Liver (tissue), 7 donors: ENCODE measurements at regions not wholly inside any gene's neighbourhood (a gene's known extent, or its start where the extent isn't known, plus 50 kb on each side); places are given as distances from the start of the nearest gene placed in this dataset.

Experiments
- DNase-seq: peaks from one replicate; pipeline ENCODE4 v3.0.0-alpha.2; 2017; ENCODE audit warnings: low spot score
- H3K27ac ChIP-seq, 2 donors: one replicate each; pipeline ENCODE4 v1.7.0; 2013; ENCODE audit warnings: inconsistent platforms in 2 of 2, low read length in 2 of 2, control low read depth in 1 of 2, low read depth in 1 of 2, mild to moderate bottlenecking in 1 of 2
- H3K27me3 ChIP-seq, 4 donors: one replicate each; pipeline versions ENCODE4 v1.6.1 to v1.7.0; 2013; ENCODE audit warnings: low read length in 3 of 4, inconsistent platforms in 1 of 4, mild to moderate bottlenecking in 1 of 4, moderate library complexity in 1 of 4; ENCODE audit not compliant: control insufficient read depth in 4 of 4, insufficient read depth in 4 of 4
- H3K36me3 ChIP-seq, 4 donors: one replicate each; pipeline versions ENCODE4 v1.6.1 to v1.7.0; 2013; ENCODE audit warnings: low read length in 3 of 4, mild to moderate bottlenecking in 3 of 4, low read depth in 1 of 4, moderate library complexity in 1 of 4; ENCODE audit not compliant: control insufficient read depth in 4 of 4, insufficient read depth in 3 of 4
- H3K4me1 ChIP-seq, 4 donors: one replicate each; pipeline versions ENCODE4 v1.6.1 to v1.7.0; 2013; ENCODE audit warnings: low read length in 3 of 4, mild to moderate bottlenecking in 3 of 4, moderate library complexity in 1 of 4; ENCODE audit not compliant: control insufficient read depth in 4 of 4, insufficient read depth in 4 of 4
- H3K4me3 ChIP-seq, 3 donors: one replicate each; pipeline versions ENCODE4 v1.6.1 to v1.7.0; 2013; ENCODE audit warnings: low read length in 3 of 3, control low read depth in 1 of 3, low read depth in 1 of 3, mild to moderate bottlenecking in 1 of 3
- H3K9ac ChIP-seq, 2 donors: one replicate each; pipeline ENCODE4 v1.7.0; 2013; ENCODE audit warnings: low read length in 2 of 2, mild to moderate bottlenecking in 2 of 2, moderate library complexity in 2 of 2, control low read depth in 1 of 2, low read depth in 1 of 2
- H3K9me3 ChIP-seq, 4 donors: one replicate each; pipeline versions ENCODE4 v1.6.1 to v1.7.0; 2013; ENCODE audit warnings: low read length in 3 of 4; ENCODE audit not compliant: control insufficient read depth in 4 of 4
- ATF3 ChIP-seq: IDR thresholded peaks from 2 replicates; pipeline ENCODE4 v1.6.1; 2016; ENCODE audit warnings: antibody characterized with exemption
- EGR1 ChIP-seq, 2 donors: IDR thresholded peaks; 2 replicates each; pipeline ENCODE4 v1.6.1; 2016 to 2018; ENCODE audit warnings: antibody characterized with exemption in 2 of 2, low read depth in 2 of 2
- FOXA1 ChIP-seq: IDR thresholded peaks from 2 replicates; pipeline ENCODE4 v1.6.1; 2016; ENCODE audit warnings: antibody characterized with exemption
- FOXA2 ChIP-seq: IDR thresholded peaks from 2 replicates; pipeline ENCODE4 v1.6.1; 2016; ENCODE audit warnings: antibody characterized with exemption
- GABPA ChIP-seq, 2 donors: IDR thresholded peaks in 1 of 2; conservative IDR thresholded peaks in 1 of 2; 2 replicates each; pipeline ENCODE4 v1.6.1; 2016; ENCODE audit warnings: antibody characterized with exemption in 2 of 2, mild to moderate bottlenecking in 1 of 2, moderate library complexity in 1 of 2
- HNF4A ChIP-seq, 2 donors: conservative IDR thresholded peaks; 2 replicates each; pipeline ENCODE4 v1.6.1; 2016; ENCODE audit warnings: antibody characterized with exemption in 2 of 2, mild to moderate bottlenecking in 2 of 2
- HNF4G ChIP-seq: IDR thresholded peaks from 2 replicates; pipeline ENCODE4 v1.6.1; 2016; ENCODE audit warnings: antibody characterized with exemption
- JUND ChIP-seq, 2 donors: IDR thresholded peaks; 2 replicates each; pipeline ENCODE4 v1.6.1; 2016; ENCODE audit warnings: antibody characterized with exemption in 2 of 2
- NR2F2 ChIP-seq: IDR thresholded peaks from 2 replicates; pipeline ENCODE4 v1.6.1; 2016; ENCODE audit warnings: antibody characterized with exemption
- RAD21 ChIP-seq, 2 donors: IDR thresholded peaks; 2 replicates each; pipeline ENCODE4 v1.6.1; 2016; ENCODE audit warnings: antibody characterized with exemption in 2 of 2, mild to moderate bottlenecking in 2 of 2
- REST ChIP-seq: IDR thresholded peaks from 2 replicates; pipeline ENCODE4 v1.6.1; 2016; ENCODE audit warnings: antibody characterized with exemption, mild to moderate bottlenecking
- RXRA ChIP-seq, 2 donors: IDR thresholded peaks; 2 replicates each; pipeline ENCODE4 v1.6.1; 2017 to 2018; ENCODE audit warnings: antibody characterized with exemption in 2 of 2, mild to moderate bottlenecking in 1 of 2
- SP1 ChIP-seq: IDR thresholded peaks from 2 replicates; pipeline ENCODE4 v1.6.1; 2018; ENCODE audit warnings: antibody characterized with exemption, mild to moderate bottlenecking
- TAF1 ChIP-seq: conservative IDR thresholded peaks from 2 replicates; pipeline ENCODE4 v1.6.1; 2016; ENCODE audit warnings: antibody characterized with exemption, mild to moderate bottlenecking
- YY1 ChIP-seq: IDR thresholded peaks from 2 replicates; pipeline ENCODE4 v1.6.1; 2016; ENCODE audit warnings: antibody characterized with exemption, mild to moderate bottlenecking
- WGBS: extraction: QIAGEN DNeasy Blood & Tissue Kit; methylation state at CpG from one replicate; pipeline ENCODE4 v1.1.7; 2013; 5-methylcytosine and 5-hydroxymethylcytosine counted together
- TF ChIP-seq, protein P1 (sequence below): IDR thresholded peaks from 2 replicates; pipeline ENCODE4 v1.6.1; 2016; ENCODE audit warnings: antibody characterized with exemption
- TF ChIP-seq, protein P2 (sequence below): IDR thresholded peaks from 2 replicates; pipeline ENCODE4 v1.6.1; 2016; ENCODE audit warnings: antibody characterized with exemption
- donor health status: healthy.
- donor health status: healthy.
- donor health status: healthy.
- donor health status: healthy.

DNA sequence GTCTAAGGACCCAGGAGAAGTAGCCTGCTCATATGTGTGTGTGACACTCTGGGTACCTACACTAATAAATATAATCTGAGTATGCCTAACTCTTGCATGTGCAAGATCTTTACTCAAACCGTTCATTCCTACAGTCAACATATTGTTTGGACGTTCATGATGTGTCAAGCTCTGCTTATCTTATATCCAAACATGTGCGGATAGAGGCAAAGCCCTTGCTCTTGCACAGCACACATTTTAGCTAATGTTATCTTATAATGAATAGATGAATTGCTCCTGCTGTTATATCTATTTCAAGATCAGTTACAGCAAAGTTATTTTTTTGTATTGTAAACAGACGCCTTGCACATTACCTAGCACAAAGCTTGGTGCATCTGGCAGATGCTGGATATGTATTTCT, 228.4 kb upstream of the FLRT2 start:
- Histone ChIP-seq H3K4me3 (no peak overlapping the region), H3K9ac (no peak overlapping the region), H3K36me3 (no peaks in the 10 kb centered on the region), H3K27me3 (no peaks in the 10 kb centered on the region), H3K4me1 (peaks cover 0 to 2% (median 0%) of the 10 kb centered on the region in 4 donors), H3K9me3 (no peaks in the 10 kb centered on the region), H3K27ac (no peak overlapping the region)
- DNase-seq: no peak
- 50% methylated on average over 4 of the region's 4 CpGs for WGBS
- no peak for TF ChIP-seq RAD21 (IDR thresholded peaks at IDR 0.05)
- TF ChIP-seq FOXA1: no peak
- TF ChIP-seq ATF3: no peak
- no peak for TF ChIP-seq SP1

GRCh38 chr14:85306024-85306423, 223.9 kb upstream of the FLRT2 start:
- WGBS: 79% methylated on average over 3 of the region's 3 CpGs
- no peak overlapping the region for H3K4me3 ChIP-seq
- peaks cover 0 to 1% (median 0%) of the 10 kb centered on the region in 4 donors for H3K9me3 ChIP-seq
- TF ChIP-seq RAD21 (IDR thresholded peaks at IDR 0.05) (no peak), REST (no peak), YY1 (no peak), FOXA2 (no peak), HNF4G (no peak), NR2F2 (no peak), FOXA1 (no peak), EGR1 (IDR thresholded peaks at IDR 0.05; ENCODE audit: low read depth in 2 of 2) (no peak), ATF3 (no peak), SP1 (no peak), HNF4A (conservative IDR thresholded peaks at IDR 0.05) (no peak), TAF1 (no peak), JUND (IDR thresholded peaks at IDR 0.05) (no peak), GABPA (IDR thresholded peaks at IDR 0.05 in 1 of 2, conservative IDR thresholded peaks at IDR 0.05 in 1 of 2) (no peak), RXRA (IDR thresholded peaks at IDR 0.05) (no peak)
- TF ChIP-seq, protein P1, sequence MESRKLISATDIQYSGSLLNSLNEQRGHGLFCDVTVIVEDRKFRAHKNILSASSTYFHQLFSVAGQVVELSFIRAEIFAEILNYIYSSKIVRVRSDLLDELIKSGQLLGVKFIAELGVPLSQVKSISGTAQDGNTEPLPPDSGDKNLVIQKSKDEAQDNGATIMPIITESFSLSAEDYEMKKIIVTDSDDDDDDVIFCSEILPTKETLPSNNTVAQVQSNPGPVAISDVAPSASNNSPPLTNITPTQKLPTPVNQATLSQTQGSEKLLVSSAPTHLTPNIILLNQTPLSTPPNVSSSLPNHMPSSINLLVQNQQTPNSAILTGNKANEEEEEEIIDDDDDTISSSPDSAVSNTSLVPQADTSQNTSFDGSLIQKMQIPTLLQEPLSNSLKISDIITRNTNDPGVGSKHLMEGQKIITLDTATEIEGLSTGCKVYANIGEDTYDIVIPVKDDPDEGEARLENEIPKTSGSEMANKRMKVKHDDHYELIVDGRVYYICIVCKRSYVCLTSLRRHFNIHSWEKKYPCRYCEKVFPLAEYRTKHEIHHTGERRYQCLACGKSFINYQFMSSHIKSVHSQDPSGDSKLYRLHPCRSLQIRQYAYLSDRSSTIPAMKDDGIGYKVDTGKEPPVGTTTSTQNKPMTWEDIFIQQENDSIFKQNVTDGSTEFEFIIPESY: no peak
- TF ChIP-seq, protein P2, sequence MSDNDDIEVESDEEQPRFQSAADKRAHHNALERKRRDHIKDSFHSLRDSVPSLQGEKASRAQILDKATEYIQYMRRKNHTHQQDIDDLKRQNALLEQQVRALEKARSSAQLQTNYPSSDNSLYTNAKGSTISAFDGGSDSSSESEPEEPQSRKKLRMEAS: no peak
- no peak overlapping the region for H3K9ac ChIP-seq
- no peaks in the 10 kb centered on the region for H3K27me3 ChIP-seq
- H3K36me3 ChIP-seq: no peaks in the 10 kb centered on the region
- H3K27ac ChIP-seq: no peak overlapping the region
- no peaks in the 10 kb centered on the region for H3K4me1 ChIP-seq
- no peak for DNase-seq
